ENCODE measurements at regions not wholly inside any gene's neighbourhood (a gene's known extent, or its start where the extent isn't known, plus 50 kb on each side); places are given as distances from the start of the nearest gene placed in this dataset.

DNA sequence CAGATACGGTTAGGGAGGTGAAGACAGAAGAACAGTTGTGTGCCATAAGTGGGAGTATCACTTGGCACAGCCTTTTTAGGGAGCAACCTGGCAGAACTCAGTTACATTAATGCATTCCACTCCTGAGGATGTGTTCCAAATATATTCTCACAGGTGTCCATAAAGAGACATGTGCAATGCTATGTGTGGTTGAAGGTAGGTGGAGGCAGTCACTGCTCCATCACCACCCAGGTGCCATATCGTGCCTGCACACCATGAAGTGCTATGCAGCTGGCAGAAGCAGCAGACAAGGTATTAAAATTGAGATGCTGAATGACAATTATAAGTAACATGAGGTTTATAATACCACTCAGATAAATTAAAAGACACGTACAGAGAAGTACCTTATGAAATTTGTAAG lies 248.0 kb upstream of the SFRP2 start:
- no peak for DNase-seq (ENCODE audit: extremely low spot score)
- ChIA-PET CTCF (no interaction called here), POLR2A (no interaction called here)
- TF ChIP-seq, protein P1, sequence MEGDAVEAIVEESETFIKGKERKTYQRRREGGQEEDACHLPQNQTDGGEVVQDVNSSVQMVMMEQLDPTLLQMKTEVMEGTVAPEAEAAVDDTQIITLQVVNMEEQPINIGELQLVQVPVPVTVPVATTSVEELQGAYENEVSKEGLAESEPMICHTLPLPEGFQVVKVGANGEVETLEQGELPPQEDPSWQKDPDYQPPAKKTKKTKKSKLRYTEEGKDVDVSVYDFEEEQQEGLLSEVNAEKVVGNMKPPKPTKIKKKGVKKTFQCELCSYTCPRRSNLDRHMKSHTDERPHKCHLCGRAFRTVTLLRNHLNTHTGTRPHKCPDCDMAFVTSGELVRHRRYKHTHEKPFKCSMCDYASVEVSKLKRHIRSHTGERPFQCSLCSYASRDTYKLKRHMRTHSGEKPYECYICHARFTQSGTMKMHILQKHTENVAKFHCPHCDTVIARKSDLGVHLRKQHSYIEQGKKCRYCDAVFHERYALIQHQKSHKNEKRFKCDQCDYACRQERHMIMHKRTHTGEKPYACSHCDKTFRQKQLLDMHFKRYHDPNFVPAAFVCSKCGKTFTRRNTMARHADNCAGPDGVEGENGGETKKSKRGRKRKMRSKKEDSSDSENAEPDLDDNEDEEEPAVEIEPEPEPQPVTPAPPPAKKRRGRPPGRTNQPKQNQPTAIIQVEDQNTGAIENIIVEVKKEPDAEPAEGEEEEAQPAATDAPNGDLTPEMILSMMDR (IDR thresholded peaks at IDR 0.05; ENCODE audit: control extremely low read depth, extremely low read depth, low read depth, missing control alignments), result no peak

DNA sequence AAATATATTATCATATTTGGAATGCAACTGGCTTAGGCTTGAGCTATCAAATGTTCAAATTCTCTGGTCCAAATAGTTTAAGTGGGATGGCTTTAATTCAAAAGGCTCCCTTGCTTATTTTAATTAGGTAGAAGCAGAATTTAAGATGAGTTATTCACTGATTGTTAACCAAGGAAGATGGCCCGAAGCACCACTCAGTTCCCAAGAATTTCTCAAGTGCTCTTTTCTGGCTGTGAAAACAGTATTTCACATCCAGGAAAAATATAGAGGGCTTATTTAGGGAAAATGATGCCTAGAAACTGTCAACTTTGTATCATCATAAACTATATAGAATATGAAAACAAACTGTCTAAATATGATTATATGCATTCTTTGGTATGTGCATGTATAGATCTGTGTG lies 246.5 kb upstream of the SFRP2 start:
- ChIA-PET POLR2A (no interaction called here), CTCF (interaction anchor here (1.4 kb wide), 1 partner anchor 26 kb away, joined by 3 read pairs; no protein-coding TSS in a partner anchor)
- DNase-seq (ENCODE audit: extremely low spot score), result no peak
- TF ChIP-seq, protein P1 (IDR thresholded peaks at IDR 0.05; ENCODE audit: control extremely low read depth, extremely low read depth, low read depth, missing control alignments), result no peak

DNA sequence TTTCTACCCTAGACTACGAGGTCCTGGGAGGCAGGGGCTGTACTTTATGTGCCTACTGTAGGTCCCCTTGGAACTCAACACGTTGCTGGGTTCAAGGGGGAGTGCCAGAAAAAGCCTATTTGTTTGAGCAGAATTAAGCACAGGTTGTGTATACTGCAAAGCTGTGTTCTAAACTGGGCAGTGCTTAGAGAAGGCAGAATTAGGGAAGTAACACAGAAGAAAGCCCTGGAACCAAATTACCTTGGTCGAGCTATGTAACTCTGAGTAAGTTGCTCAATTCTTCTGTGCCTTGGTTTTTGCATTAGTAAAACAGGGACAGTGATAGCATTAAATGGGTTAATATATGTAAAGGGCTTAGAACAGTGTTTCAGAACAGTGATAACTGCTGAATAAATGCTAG lies 245.0 kb upstream of the SFRP2 start:
- DNase-seq (ENCODE audit: extremely low spot score), result no peak
- CTCF ChIA-PET, result interaction anchor here (1.1 to 1.5 kb wide), 2 partner anchors 10 to 26 kb away, joined by 3 read pairs; no protein-coding TSS in a partner anchor
- POLR2A ChIA-PET, result no interaction called here
- TF ChIP-seq, protein P1 (IDR thresholded peaks at IDR 0.05; ENCODE audit: control extremely low read depth, extremely low read depth, low read depth, missing control alignments), result no peak

DNA sequence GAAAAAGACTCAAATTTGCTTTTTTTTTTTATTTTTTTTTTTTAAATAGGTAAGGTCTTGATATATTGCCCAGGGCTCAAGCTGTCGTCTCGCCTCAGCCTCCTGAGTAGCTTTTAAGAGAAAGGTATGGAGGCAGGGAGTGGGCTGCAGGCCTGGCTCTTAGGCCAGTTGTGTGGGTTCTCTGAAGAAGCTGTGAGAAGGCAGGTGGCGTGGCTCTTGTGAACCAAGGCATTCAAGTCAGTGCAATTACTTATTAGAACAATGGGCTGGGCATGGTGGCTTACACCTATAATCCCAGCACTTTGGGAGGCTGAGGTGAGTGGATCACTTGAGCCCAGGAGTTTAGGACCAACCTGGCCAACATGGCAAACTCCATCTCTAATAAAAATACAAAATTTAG lies 244.0 kb upstream of the SFRP2 start:
- ChIA-PET POLR2A (no interaction called here), CTCF (no interaction called here)
- no peak for DNase-seq (ENCODE audit: extremely low spot score)
- TF ChIP-seq, protein P1 (IDR thresholded peaks at IDR 0.05; ENCODE audit: control extremely low read depth, extremely low read depth, low read depth, missing control alignments), result no peak

DNA sequence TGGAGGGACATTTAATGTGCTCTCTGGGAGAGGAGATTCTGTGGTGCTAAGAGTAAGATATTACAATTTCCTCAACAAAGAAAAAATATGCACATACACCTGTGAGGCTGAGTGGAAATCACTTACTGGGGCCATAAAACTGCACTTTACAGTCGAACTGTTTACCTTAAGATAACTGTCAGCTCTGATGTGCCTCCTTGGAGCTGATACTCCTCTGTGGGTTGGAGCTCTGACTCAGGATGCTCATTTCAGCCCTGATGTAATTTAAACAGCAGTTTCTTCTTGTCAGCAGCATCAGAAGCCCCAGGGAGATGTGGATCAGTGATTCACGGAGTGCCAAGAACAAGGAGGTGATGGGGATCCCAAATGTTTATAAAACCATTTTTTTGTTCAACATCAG lies 241.9 kb upstream of the SFRP2 start:
- DNase-seq (ENCODE audit: extremely low spot score), result no peak
- ChIA-PET POLR2A (no interaction called here), CTCF (no interaction called here)
- TF ChIP-seq, protein P1 (IDR thresholded peaks at IDR 0.05; ENCODE audit: control extremely low read depth, extremely low read depth, low read depth, missing control alignments), result no peak

DNA sequence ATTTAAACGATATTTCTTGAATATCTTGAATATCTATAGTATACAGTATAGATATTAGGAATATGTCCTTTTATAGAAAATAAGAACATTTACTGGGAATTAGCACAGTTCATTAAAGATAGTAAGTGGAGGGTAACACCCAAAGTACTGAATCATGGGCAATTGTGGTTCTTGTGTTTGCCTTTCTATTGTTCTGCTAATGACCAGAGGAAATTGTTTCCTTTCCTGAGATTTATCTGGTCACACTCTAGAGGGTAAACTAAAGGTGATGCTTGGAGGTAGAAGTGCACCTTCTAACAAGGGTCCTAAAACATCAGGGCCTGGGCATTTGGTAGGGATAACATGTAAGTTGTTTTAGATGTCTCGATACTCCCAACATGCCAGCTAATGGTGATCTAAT lies 241.3 kb upstream of the SFRP2 start:
- POLR2A ChIA-PET, result no interaction called here
- DNase-seq (ENCODE audit: extremely low spot score), result no peak
- CTCF ChIA-PET, result no interaction called here
- TF ChIP-seq, protein P1 (IDR thresholded peaks at IDR 0.05; ENCODE audit: control extremely low read depth, extremely low read depth, low read depth, missing control alignments), result no peak

DNA sequence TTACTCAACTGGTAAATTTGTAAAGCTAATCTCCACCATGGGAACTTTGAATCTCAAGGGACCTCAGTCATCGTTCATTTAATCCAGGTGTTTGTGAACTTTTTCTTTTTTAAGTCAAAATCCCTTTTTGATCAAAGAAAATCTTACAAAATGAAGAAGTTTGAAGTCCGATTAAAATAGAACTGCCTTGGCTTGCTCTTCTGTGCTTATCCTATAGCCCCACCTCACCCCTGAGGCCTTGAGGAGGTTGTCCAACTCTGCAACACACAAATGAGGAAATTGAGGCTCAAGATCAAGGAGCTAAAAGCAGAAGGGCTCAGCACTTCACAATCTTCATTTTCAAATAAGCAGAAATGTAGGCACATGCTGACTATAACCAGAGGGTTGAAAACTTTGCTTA lies 240.3 kb upstream of the SFRP2 start:
- CTCF ChIA-PET, result interaction anchor here (1.0 kb wide), 1 partner anchor 10 kb away, joined by 3 read pairs; no protein-coding TSS in a partner anchor
- POLR2A ChIA-PET, result no interaction called here
- TF ChIP-seq, protein P1 (IDR thresholded peaks at IDR 0.05; ENCODE audit: control extremely low read depth, extremely low read depth, low read depth, missing control alignments), result no peak
- no peak for DNase-seq (ENCODE audit: extremely low spot score)
